ENCODE measurements at regions not wholly inside any gene's neighbourhood (a gene's known extent, or its start where the extent isn't known, plus 50 kb on each side); places are given as distances from the start of the nearest gene placed in this dataset.

DNA sequence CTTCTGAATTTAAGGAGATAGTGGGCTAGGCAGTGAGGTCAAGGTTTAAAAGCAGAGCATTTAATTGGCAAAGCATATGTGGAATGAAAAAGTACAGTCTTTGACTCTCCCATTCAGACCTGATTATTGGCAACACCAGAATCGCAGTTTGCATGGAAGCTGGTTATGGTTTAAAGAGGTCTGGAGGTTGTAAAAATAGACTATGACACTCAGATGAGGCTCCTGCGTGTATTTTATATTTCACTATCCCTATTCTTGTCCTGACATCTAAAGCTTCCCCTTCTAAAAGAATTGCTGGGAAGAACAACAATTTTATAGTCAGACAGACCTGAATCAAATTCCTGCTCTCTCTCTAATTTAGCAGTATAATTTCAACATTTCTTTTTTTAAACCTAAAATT lies 302.9 kb downstream of the PCDH7 start:
- TF ChIP-seq, protein P1, sequence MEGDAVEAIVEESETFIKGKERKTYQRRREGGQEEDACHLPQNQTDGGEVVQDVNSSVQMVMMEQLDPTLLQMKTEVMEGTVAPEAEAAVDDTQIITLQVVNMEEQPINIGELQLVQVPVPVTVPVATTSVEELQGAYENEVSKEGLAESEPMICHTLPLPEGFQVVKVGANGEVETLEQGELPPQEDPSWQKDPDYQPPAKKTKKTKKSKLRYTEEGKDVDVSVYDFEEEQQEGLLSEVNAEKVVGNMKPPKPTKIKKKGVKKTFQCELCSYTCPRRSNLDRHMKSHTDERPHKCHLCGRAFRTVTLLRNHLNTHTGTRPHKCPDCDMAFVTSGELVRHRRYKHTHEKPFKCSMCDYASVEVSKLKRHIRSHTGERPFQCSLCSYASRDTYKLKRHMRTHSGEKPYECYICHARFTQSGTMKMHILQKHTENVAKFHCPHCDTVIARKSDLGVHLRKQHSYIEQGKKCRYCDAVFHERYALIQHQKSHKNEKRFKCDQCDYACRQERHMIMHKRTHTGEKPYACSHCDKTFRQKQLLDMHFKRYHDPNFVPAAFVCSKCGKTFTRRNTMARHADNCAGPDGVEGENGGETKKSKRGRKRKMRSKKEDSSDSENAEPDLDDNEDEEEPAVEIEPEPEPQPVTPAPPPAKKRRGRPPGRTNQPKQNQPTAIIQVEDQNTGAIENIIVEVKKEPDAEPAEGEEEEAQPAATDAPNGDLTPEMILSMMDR (IDR thresholded peaks at IDR 0.05), result no peak
- no peak for TF ChIP-seq ZFX (IDR thresholded peaks at IDR 0.05; ENCODE audit: borderline replicate concordance)

All from 22Rv1 (cell line).